Naive thymus-derived CD8-positive, alpha-beta T cell (primary cell): ENCODE measurements at regions not wholly inside any gene's neighbourhood (a gene's known extent, or its start where the extent isn't known, plus 50 kb on each side); places are given as distances from the start of the nearest gene placed in this dataset.

Experiments
- ATAC-seq, 2 donors: fragments of 150-1000 bp; cut with Tn5 transposase in 1 of 2; sonication (Bioruptor Pico), chemical (Tn5 transposase) in 1 of 2; 1 replicate in 1 of 2; 2 replicates in 1 of 2; pipeline ENCODE4 v1.10.0; 2021; ENCODE audit warnings: mild to moderate bottlenecking in 2 of 2, moderate library complexity in 2 of 2
- POLR2A ChIA-PET: fragments of 350-600 bp; sonication (Branson Sonifier 250); formaldehyde crosslinking; loops from one replicate; lab custom pipeline; 2021; ENCODE audit warnings: antibody characterized with exemption; lab: Charles Lee
- DNase-seq, 10 donors: peaks; one replicate each; pipeline versions ENCODE4 v3.0.0 to v3.0.0-alpha.2; 2020 to 2022
- H3K27ac Mint-ChIP-seq, 10 donors: one replicate each; pipeline ENCODE4 v1.8.0; 2020 to 2022; ENCODE audit warnings: mild to moderate bottlenecking in 10 of 10, mixed read lengths in 10 of 10, moderate library complexity in 4 of 10, inconsistent platforms in 1 of 10
- H3K27me3 Mint-ChIP-seq, 5 donors: one replicate each; pipeline ENCODE4 v1.8.0; 2021 to 2022; ENCODE audit warnings: mixed read lengths in 5 of 5
- H3K36me3 Mint-ChIP-seq, 3 donors: one replicate each; pipeline ENCODE4 v1.8.0; 2020 to 2022; ENCODE audit warnings: mixed read lengths in 3 of 3, mild to moderate bottlenecking in 2 of 3, inconsistent platforms in 1 of 3
- H3K4me1 Mint-ChIP-seq, 4 donors: one replicate each; pipeline ENCODE4 v1.8.0; 2021 to 2022; ENCODE audit warnings: mixed read lengths in 4 of 4
- H3K4me3 Mint-ChIP-seq, 10 donors: one replicate each; pipeline ENCODE4 v1.8.0; 2020 to 2022; ENCODE audit warnings: mild to moderate bottlenecking in 10 of 10, mixed read lengths in 10 of 10, moderate library complexity in 6 of 10, inconsistent platforms in 1 of 10
- H3K9me3 Mint-ChIP-seq, 9 donors: one replicate each; pipeline ENCODE4 v1.8.0; 2020 to 2022; ENCODE audit warnings: mixed read lengths in 9 of 9, mild to moderate bottlenecking in 3 of 9, inconsistent platforms in 1 of 9, moderate library complexity in 1 of 9

GRCh38 chr18:32621034-32621433 lies 150.4 kb upstream of the GAREM1 start:
- POLR2A ChIA-PET = no interaction called here
- no peak for ATAC-seq
- no peaks in the 10 kb centered on the region for H3K36me3 Mint-ChIP-seq
- no peak for DNase-seq
- H3K27me3 Mint-ChIP-seq = peaks cover 5 to 29% (median 7%) of the 10 kb centered on the region in 5 donors
- no peaks in the 10 kb centered on the region for H3K4me1 Mint-ChIP-seq
- H3K4me3 Mint-ChIP-seq = no peak overlapping the region
- no peak overlapping the region for H3K27ac Mint-ChIP-seq
- peaks cover 0 to 2% (median 0%) of the 10 kb centered on the region in 9 donors for H3K9me3 Mint-ChIP-seq

- Mint-ChIP-seq H3K36me3 (no peaks in the 10 kb centered on the region), H3K4me3 (no peak overlapping the region)
- POLR2A ChIA-PET = no interaction called here
Measured at GRCh38 chr18:32618546-32618945, 147.9 kb upstream of the GAREM1 start.

GRCh38 chr18:32613821-32614220 lies 143.1 kb upstream of the GAREM1 start:
- Mint-ChIP-seq H3K27ac (no peak overlapping the region), H3K9me3 (no peaks in the 10 kb centered on the region), H3K4me3 (no peak overlapping the region), H3K4me1 (no peaks in the 10 kb centered on the region), H3K36me3 (no peaks in the 10 kb centered on the region), H3K27me3 (peaks cover 6 to 41% (median 17%) of the 10 kb centered on the region in 5 donors)
- POLR2A ChIA-PET = no interaction called here
- no peak for DNase-seq
- ATAC-seq = no peak

More at GRCh38 chr18:32618546-32618945, 147.9 kb upstream of the GAREM1 start:
- ATAC-seq = no peak
- no peak for DNase-seq
- Mint-ChIP-seq H3K9me3 (peaks cover 0 to 2% (median 0%) of the 10 kb centered on the region in 9 donors), H3K4me1 (no peaks in the 10 kb centered on the region), H3K27me3 (peaks cover 6 to 46% (median 9%) of the 10 kb centered on the region in 5 donors), H3K27ac (no peak overlapping the region)

- ATAC-seq (no peak), DNase-seq (no peak)
- POLR2A ChIA-PET = no interaction called here
- H3K4me1 Mint-ChIP-seq = no peaks in the 10 kb centered on the region
- peaks cover 6 to 46% (median 17%) of the 10 kb centered on the region in 5 donors for H3K27me3 Mint-ChIP-seq
- H3K4me3 Mint-ChIP-seq = no peak overlapping the region
- H3K9me3 Mint-ChIP-seq = no peaks in the 10 kb centered on the region
- no peaks in the 10 kb centered on the region for H3K36me3 Mint-ChIP-seq
- no peak overlapping the region for H3K27ac Mint-ChIP-seq
Measured at GRCh38 chr18:32612651-32613050, 142.0 kb upstream of the GAREM1 start.

- Mint-ChIP-seq H3K27ac (no peak overlapping the region), H3K36me3 (no peaks in the 10 kb centered on the region), H3K4me1 (no peaks in the 10 kb centered on the region), H3K4me3 (no peak overlapping the region), H3K9me3 (no peaks in the 10 kb centered on the region), H3K27me3 (peaks cover 6 to 36% (median 15%) of the 10 kb centered on the region in 5 donors)
- POLR2A ChIA-PET = no interaction called here
- ATAC-seq (no peak), DNase-seq (no peak)
Measured at GRCh38 chr18:32610176-32610575, 139.5 kb upstream of the GAREM1 start.

GRCh38 chr18:32607816-32608215 lies 137.1 kb upstream of the GAREM1 start:
- H3K9me3 Mint-ChIP-seq = peaks cover 0 to 5% (median 0%) of the 10 kb centered on the region in 9 donors
- H3K36me3 Mint-ChIP-seq = no peaks in the 10 kb centered on the region
- H3K4me3 Mint-ChIP-seq = no peak overlapping the region
- no peak for ATAC-seq
- POLR2A ChIA-PET = no interaction called here
- DNase-seq = no peak
- H3K4me1 Mint-ChIP-seq = no peaks in the 10 kb centered on the region
- H3K27me3 Mint-ChIP-seq = peaks cover 3 to 28% (median 12%) of the 10 kb centered on the region in 5 donors
- H3K27ac Mint-ChIP-seq = no peak overlapping the region

GRCh38 chr18:32598144-32598543 lies 127.5 kb upstream of the GAREM1 start:
- H3K36me3 Mint-ChIP-seq = no peaks in the 10 kb centered on the region
- ATAC-seq = no peak
- H3K4me3 Mint-ChIP-seq = no peak overlapping the region
- POLR2A ChIA-PET = no interaction called here
- H3K27me3 Mint-ChIP-seq = peaks cover 0 to 15% (median 3%) of the 10 kb centered on the region in 5 donors
- DNase-seq = no peak
- no peaks in the 10 kb centered on the region for H3K4me1 Mint-ChIP-seq
- no peak overlapping the region for H3K27ac Mint-ChIP-seq
- peaks cover 0 to 34% (median 6%) of the 10 kb centered on the region in 9 donors for H3K9me3 Mint-ChIP-seq

- POLR2A ChIA-PET = no interaction called here
- Mint-ChIP-seq H3K27me3 (peaks cover 2 to 15% (median 5%) of the 10 kb centered on the region in 5 donors), H3K4me3 (no peak overlapping the region), H3K27ac (no peak overlapping the region), H3K9me3 (peaks cover 0 to 30% (median 6%) of the 10 kb centered on the region in 9 donors), H3K4me1 (no peaks in the 10 kb centered on the region), H3K36me3 (no peaks in the 10 kb centered on the region)
- ATAC-seq (no peak), DNase-seq (no peak)
Measured at GRCh38 chr18:32596501-32596900, 125.8 kb upstream of the GAREM1 start.

- POLR2A ChIA-PET = no interaction called here
- Mint-ChIP-seq H3K9me3 (peaks cover 0 to 24% (median 6%) of the 10 kb centered on the region in 9 donors), H3K27me3 (peaks cover 2 to 15% (median 5%) of the 10 kb centered on the region in 5 donors), H3K4me3 (no peak overlapping the region), H3K27ac (no peak overlapping the region), H3K4me1 (no peaks in the 10 kb centered on the region), H3K36me3 (no peaks in the 10 kb centered on the region)
- DNase-seq = no peak
- ATAC-seq = no peak
Measured at GRCh38 chr18:32595832-32596231, 125.2 kb upstream of the GAREM1 start.

GRCh38 chr18:32588191-32588590 lies 117.5 kb upstream of the GAREM1 start:
- DNase-seq (no peak), ATAC-seq (no peak)
- Mint-ChIP-seq H3K4me1 (no peaks in the 10 kb centered on the region), H3K9me3 (peaks cover 0 to 16% (median 6%) of the 10 kb centered on the region in 9 donors), H3K4me3 (no peak overlapping the region), H3K27ac (no peak overlapping the region), H3K27me3 (peaks cover 2 to 37% (median 9%) of the 10 kb centered on the region in 5 donors), H3K36me3 (peaks cover 0 to 4% (median 0%) of the 10 kb centered on the region in 3 donors)
- POLR2A ChIA-PET = no interaction called here

- POLR2A ChIA-PET = no interaction called here
- Mint-ChIP-seq H3K4me3 (no peak overlapping the region), H3K36me3 (peaks cover 0 to 8% (median 0%) of the 10 kb centered on the region in 3 donors), H3K9me3 (peaks cover 0 to 12% (median 4%) of the 10 kb centered on the region in 9 donors), H3K4me1 (no peaks in the 10 kb centered on the region), H3K27me3 (peaks cover 10 to 49% (median 16%) of the 10 kb centered on the region in 5 donors), H3K27ac (no peak overlapping the region)
- ATAC-seq (no peak), DNase-seq (no peak)
Measured at GRCh38 chr18:32583431-32583830, 112.7 kb upstream of the GAREM1 start.

GRCh38 chr18:32582455-32582854 lies 111.8 kb upstream of the GAREM1 start:
- H3K36me3 Mint-ChIP-seq = peaks cover 0 to 8% (median 0%) of the 10 kb centered on the region in 3 donors
- POLR2A ChIA-PET = no interaction called here
- H3K9me3 Mint-ChIP-seq = peaks cover 0 to 12% (median 4%) of the 10 kb centered on the region in 9 donors
- peaks cover 10 to 49% (median 16%) of the 10 kb centered on the region in 5 donors for H3K27me3 Mint-ChIP-seq
- no peak for ATAC-seq
- DNase-seq = no peak
- no peak overlapping the region for H3K4me3 Mint-ChIP-seq
- H3K4me1 Mint-ChIP-seq = no peaks in the 10 kb centered on the region
- no peak overlapping the region for H3K27ac Mint-ChIP-seq

- Mint-ChIP-seq H3K36me3 (peaks cover 0 to 4% (median 0%) of the 10 kb centered on the region in 3 donors), H3K4me3 (no peak overlapping the region)
Measured at GRCh38 chr18:32577561-32577960, 106.9 kb upstream of the GAREM1 start.

More at GRCh38 chr18:32577561-32577960, 106.9 kb upstream of the GAREM1 start:
- Mint-ChIP-seq H3K27ac (no peak overlapping the region), H3K27me3 (peaks cover 14 to 35% (median 23%) of the 10 kb centered on the region in 5 donors), H3K9me3 (peaks cover 0 to 12% (median 4%) of the 10 kb centered on the region in 9 donors), H3K4me1 (no peaks in the 10 kb centered on the region)
- POLR2A ChIA-PET = no interaction called here
- ATAC-seq (no peak), DNase-seq (no peak)
